Aorta (tissue), 5 donors: ENCODE measurements at regions not wholly inside any gene's neighbourhood (a gene's known extent, or its start where the extent isn't known, plus 50 kb on each side); places are given as distances from the start of the nearest gene placed in this dataset.
"Not testable (repeated sequence)": the region's sequence is repeated elsewhere in the genome, so short reads cannot be mapped to it uniquely, and the experiment has no call there.

Experiments used
- ATAC-seq: fragments of 200-7000 bp; cut with Tn5 transposase; one replicate; pipeline ENCODE4 v1.9.1; 2022; ENCODE audit warnings: moderate library complexity; ENCODE audit not compliant: low FRiP score
- DNase-seq, 2 donors: peaks; one replicate each; pipeline ENCODE4 v3.0.0-alpha.2; 2020
- H3K27ac ChIP-seq, 2 donors: one replicate each; pipeline ENCODE4 v1.5.1; 2013; ENCODE audit warnings: low read length in 2 of 2, mild to moderate bottlenecking in 2 of 2, moderate library complexity in 2 of 2, control low read depth in 1 of 2, inconsistent platforms in 1 of 2, low read depth in 1 of 2
- H3K27me3 ChIP-seq, 2 donors: one replicate each; pipeline ENCODE4 v1.6.1; 2013; ENCODE audit warnings: control low read depth in 1 of 2, low read length in 1 of 2, mild to moderate bottlenecking in 1 of 2, moderate library complexity in 1 of 2; ENCODE audit not compliant: insufficient read depth in 2 of 2, control insufficient read depth in 1 of 2
- H3K36me3 ChIP-seq, 2 donors: one replicate each; pipeline ENCODE4 v1.6.1; 2013; ENCODE audit warnings: control low read depth in 1 of 2, low read length in 1 of 2, mild to moderate bottlenecking in 1 of 2; ENCODE audit not compliant: insufficient read depth in 2 of 2, control insufficient read depth in 1 of 2
- H3K4me1 ChIP-seq, 2 donors: one replicate each; pipeline ENCODE4 v1.6.1; 2013; ENCODE audit warnings: low read length in 2 of 2, control low read depth in 1 of 2, mild to moderate bottlenecking in 1 of 2, moderate library complexity in 1 of 2; ENCODE audit not compliant: insufficient read depth in 2 of 2, control insufficient read depth in 1 of 2
- H3K4me3 ChIP-seq, 2 donors: one replicate each; pipeline ENCODE4 v1.5.1; 2013; ENCODE audit warnings: low read length in 2 of 2, control low read depth in 1 of 2, mild to moderate bottlenecking in 1 of 2
- H3K9me3 ChIP-seq: one replicate; pipeline ENCODE4 v1.6.1; 2013; ENCODE audit warnings: mild to moderate bottlenecking, low read length; ENCODE audit not compliant: control insufficient read depth
- WGBS, 2 donors: extraction: QIAGEN DNeasy Blood & Tissue Kit; methylation state at CpG; one replicate each; pipeline ENCODE4 v1.1.7; 2013; 5-methylcytosine and 5-hydroxymethylcytosine counted together
- intact Hi-C, 2 donors: fragments of 100-400 bp; cut with DNase I; formaldehyde crosslinking; loops; one replicate each; pipeline versions ENCODE4 v1.14.2 to v1.15.0; 2022
- donor health status: healthy with polysubstance abuse.
- donor health status: Bipolar disorder and iron deficiency.
- donor health status: DM: no; HTN: no; CAD: no.
- donor health status: DM: no; HTN: no; CAD: no.
- donor health status: DM: yes; HTN: yes; CAD: no.

GRCh38 chr6:27052082-27052730, 195.3 kb upstream of the PRSS16 start:
- ATAC-seq, H3K27ac ChIP-seq, H3K4me1 ChIP-seq, H3K9me3 ChIP-seq, H3K27me3 ChIP-seq, H3K36me3 ChIP-seq, DNase-seq, intact Hi-C loops, H3K4me3 ChIP-seq: not testable (repeated sequence)
- WGBS, 2 donors: 81 to 84% methylated on average over 10 of the region's 10 CpGs

- no peaks in the 10 kb centered on the region for H3K27me3 ChIP-seq
- intact Hi-C loops: no loop called here
- 88 to 89% methylated on average over 5 of the region's 5 CpGs for WGBS, 2 donors
- ATAC-seq: no peak
- H3K9me3 ChIP-seq: peaks cover 4% of the 10 kb centered on the region
- H3K27ac ChIP-seq: no peak overlapping the region
- no peak overlapping the region for H3K4me3 ChIP-seq
- H3K36me3 ChIP-seq: no peaks in the 10 kb centered on the region
- H3K4me1 ChIP-seq: no peaks in the 10 kb centered on the region
- DNase-seq: no peak
Observed at GRCh38 chr6:27052731-27053082, 194.8 kb upstream of the PRSS16 start.

- H3K27me3 ChIP-seq: no peaks in the 10 kb centered on the region
- intact Hi-C loops: no loop called here
- DNase-seq (no peak), ATAC-seq (no peak)
- H3K4me1 ChIP-seq: no peaks in the 10 kb centered on the region
- peaks cover 4% of the 10 kb centered on the region for H3K9me3 ChIP-seq
- no peaks in the 10 kb centered on the region for H3K36me3 ChIP-seq
- H3K27ac ChIP-seq: no peak overlapping the region
- H3K4me3 ChIP-seq: no peak overlapping the region
Observed at GRCh38 chr6:27053738-27054137, 193.8 kb upstream of the PRSS16 start.

- intact Hi-C loops: no loop called here
Observed at GRCh38 chr6:27056615-27057014, 190.9 kb upstream of the PRSS16 start.

DNA sequence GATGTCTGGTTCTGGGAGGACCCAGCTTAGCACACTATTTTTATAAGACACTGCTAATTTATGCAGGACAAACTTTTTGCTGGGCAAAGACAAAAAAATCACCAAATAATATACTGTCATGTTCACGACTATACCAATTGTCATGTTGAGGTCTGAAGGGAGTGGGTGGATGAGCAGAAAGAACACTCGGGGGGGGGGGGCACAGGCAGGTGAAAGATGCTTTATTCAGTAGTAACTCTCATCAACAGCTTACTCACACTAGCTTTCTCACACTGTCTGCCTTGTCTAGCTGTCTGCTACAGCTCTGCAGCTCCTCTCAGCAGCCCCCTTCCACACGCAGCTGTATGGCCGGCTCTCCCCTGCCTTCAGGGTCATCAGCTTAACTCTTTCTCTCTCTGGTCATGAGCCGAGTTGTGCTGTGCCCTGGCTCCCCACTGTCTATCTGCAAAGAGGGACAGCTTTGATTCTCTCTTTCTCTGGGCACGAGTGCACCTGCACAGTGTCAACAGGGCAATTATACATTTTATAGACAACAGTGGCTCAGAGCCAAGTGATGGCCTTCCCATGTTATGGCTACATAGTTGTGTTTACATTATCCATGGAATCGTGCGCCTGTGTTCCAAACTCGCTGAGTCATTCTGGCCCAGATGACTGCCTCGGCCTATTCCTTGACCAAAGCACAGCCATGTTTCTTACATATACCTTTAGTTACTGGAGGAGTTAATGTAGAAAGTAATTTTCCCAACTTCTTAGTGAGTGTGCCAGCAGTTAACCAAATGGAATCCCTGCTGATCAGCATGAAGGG, 187.7 kb upstream of the PRSS16 start:
- H3K4me1 ChIP-seq: no peaks in the 10 kb centered on the region
- no peaks in the 10 kb centered on the region for H3K36me3 ChIP-seq
- DNase-seq: no peak
- H3K9me3 ChIP-seq: no peaks in the 10 kb centered on the region
- H3K27me3 ChIP-seq: no peaks in the 10 kb centered on the region
- no peak overlapping the region for H3K27ac ChIP-seq
- WGBS, 2 donors: 51 to 55% methylated on average over 10 of the region's 10 CpGs
- ATAC-seq: no peak
- no peak overlapping the region for H3K4me3 ChIP-seq
- intact Hi-C loops: no loop called here

More at GRCh38 chr6:27056615-27057014, 190.9 kb upstream of the PRSS16 start:
- Histone ChIP-seq H3K36me3 (no peaks in the 10 kb centered on the region), H3K27me3 (no peaks in the 10 kb centered on the region), H3K4me1 (no peaks in the 10 kb centered on the region), H3K27ac (no peak overlapping the region), H3K9me3 (peaks cover 2% of the 10 kb centered on the region), H3K4me3 (no peak overlapping the region)
- no peak for ATAC-seq
- no peak for DNase-seq
- WGBS, 2 donors: 89 to 97% methylated on average over 1 of the region's 1 CpG

DNA sequence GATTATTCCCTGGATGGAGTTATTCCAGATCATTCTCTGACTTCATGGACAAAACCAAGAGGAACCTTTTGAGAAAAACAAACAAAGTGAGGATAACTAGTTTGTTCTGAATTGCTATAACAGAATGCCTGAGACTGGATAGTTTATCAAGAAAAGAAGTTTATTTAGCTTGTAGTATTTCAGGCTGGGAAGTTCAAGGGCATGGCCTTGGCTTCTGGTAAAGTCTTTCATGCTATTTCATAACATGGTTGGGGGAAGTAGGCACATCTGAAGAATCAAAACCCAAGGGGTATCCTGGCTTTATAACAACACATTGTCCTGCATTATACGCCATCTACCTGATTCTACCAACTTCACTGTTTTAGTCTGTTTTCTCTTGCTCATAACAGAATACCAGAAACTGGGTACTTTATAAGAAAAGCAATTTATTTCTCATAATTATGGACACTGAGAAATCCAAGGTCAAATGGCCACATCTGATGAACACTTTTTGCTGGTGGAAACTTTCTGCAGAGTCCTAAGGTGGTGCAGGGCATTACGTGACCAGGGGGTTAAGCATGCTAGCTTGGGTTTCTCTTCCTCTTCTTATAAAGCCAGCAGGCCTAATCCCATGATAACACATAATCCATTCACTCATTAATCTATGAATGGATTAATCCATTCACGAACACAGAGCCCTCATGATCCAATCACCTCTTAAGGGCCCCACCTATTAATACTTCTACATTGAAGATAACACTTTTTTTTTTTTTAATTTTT, 186.1 kb upstream of the PRSS16 start:
- intact Hi-C loops: no loop called here
- WGBS, 2 donors: 83% methylated on average over 3 of the region's 3 CpGs
- H3K4me3 ChIP-seq: no peak overlapping the region

GRCh38 chr6:27062755-27063154, 184.7 kb upstream of the PRSS16 start:
- no peak for ATAC-seq
- no peaks in the 10 kb centered on the region for H3K4me1 ChIP-seq
- H3K9me3 ChIP-seq: no peaks in the 10 kb centered on the region
- DNase-seq: no peak
- H3K27me3 ChIP-seq: no peaks in the 10 kb centered on the region
- no peak overlapping the region for H3K27ac ChIP-seq
- no peaks in the 10 kb centered on the region for H3K36me3 ChIP-seq
- H3K4me3 ChIP-seq: no peak overlapping the region
- intact Hi-C loops: no loop called here

More for the DNA sequence above, 186.1 kb upstream of the PRSS16 start:
- no peaks in the 10 kb centered on the region for H3K9me3 ChIP-seq
- DNase-seq (no peak), ATAC-seq (no peak)
- no peaks in the 10 kb centered on the region for H3K36me3 ChIP-seq
- H3K27ac ChIP-seq: no peak overlapping the region
- H3K27me3 ChIP-seq: no peaks in the 10 kb centered on the region
- no peaks in the 10 kb centered on the region for H3K4me1 ChIP-seq

DNA sequence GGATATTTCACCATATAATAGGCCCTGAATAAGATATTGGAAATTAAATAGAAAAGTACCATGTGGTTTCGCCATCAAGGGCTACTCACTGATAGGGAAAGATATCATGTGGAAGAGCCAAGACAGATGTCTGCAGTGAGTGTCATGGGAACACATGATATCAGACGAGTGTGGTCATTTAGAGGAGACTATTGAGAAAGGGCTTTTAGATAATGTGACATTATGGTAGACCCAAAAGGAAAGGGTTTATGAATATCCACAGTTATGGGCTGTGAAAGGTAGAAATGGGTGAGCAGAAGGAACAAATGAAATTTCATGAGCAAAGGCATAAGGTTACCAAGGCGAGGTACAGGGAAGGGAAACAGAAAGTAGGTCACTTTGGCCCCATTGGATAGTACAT, 182.3 kb upstream of the PRSS16 start:
- intact Hi-C loops: no loop called here
- no peak for ATAC-seq
- WGBS, 2 donors: 79 to 83% methylated on average over 3 of the region's 3 CpGs

More for the DNA sequence above, 182.3 kb upstream of the PRSS16 start:
- no peaks in the 10 kb centered on the region for H3K36me3 ChIP-seq
- H3K4me3 ChIP-seq: no peak overlapping the region
- DNase-seq: no peak
- H3K4me1 ChIP-seq: no peaks in the 10 kb centered on the region
- H3K27me3 ChIP-seq: no peaks in the 10 kb centered on the region
- no peaks in the 10 kb centered on the region for H3K9me3 ChIP-seq
- no peak overlapping the region for H3K27ac ChIP-seq
